ENCODE measurements at regions not wholly inside any gene's neighbourhood (a gene's known extent, or its start where the extent isn't known, plus 50 kb on each side); places are given as distances from the start of the nearest gene placed in this dataset.

GRCh38 chr2:189293164-189293563, 113.6 kb upstream of the COL5A2 start:
- TF ChIP-seq CTCF (IDR thresholded peaks at IDR 0.05): no peak
- no peak for TF ChIP-seq ZFX (IDR thresholded peaks at IDR 0.05; ENCODE audit: borderline replicate concordance)

Measured in 22Rv1 (cell line).